ENCODE measurements at regions not wholly inside any gene's neighbourhood (a gene's known extent, or its start where the extent isn't known, plus 50 kb on each side); places are given as distances from the start of the nearest gene placed in this dataset.

DNA sequence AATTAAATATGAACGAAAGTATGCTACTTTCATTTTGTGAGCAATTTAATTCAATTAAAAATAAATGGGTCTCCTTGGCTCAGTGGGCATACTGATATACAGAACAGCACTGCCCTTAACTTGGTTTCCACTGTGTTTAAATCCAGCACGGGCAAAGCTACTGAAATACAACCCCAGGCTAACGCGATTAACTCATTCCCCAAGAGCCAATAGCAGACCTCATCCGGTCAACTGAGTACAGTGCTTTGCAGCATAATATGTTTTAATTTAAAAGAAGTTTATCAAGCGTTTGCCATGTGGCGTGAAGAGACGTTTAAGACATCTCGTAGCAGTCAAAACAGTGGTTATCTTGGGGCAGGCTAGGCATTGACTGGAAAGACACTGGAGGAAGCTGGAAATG is 118.6 kb downstream of the PROX1 start:
- H3K4me1 ChIP-seq = no peaks in the 10 kb centered on the region
- H3K9ac ChIP-seq = no peak overlapping the region
- no peaks in the 10 kb centered on the region for H3K9me3 ChIP-seq (ENCODE audit: control insufficient read depth, low read length)
- H3K4me3 ChIP-seq (ENCODE audit: low read depth, low read length) = no peak overlapping the region
- no peak overlapping the region for H2AFZ ChIP-seq
- no peak overlapping the region for H3K4me2 ChIP-seq (ENCODE audit: low read length)
- no peaks in the 10 kb centered on the region for H3K27me3 ChIP-seq (ENCODE audit: control insufficient read depth, insufficient read depth, low read length)
- H3K27ac ChIP-seq = no peak overlapping the region
- TF ChIP-seq, protein P1, sequence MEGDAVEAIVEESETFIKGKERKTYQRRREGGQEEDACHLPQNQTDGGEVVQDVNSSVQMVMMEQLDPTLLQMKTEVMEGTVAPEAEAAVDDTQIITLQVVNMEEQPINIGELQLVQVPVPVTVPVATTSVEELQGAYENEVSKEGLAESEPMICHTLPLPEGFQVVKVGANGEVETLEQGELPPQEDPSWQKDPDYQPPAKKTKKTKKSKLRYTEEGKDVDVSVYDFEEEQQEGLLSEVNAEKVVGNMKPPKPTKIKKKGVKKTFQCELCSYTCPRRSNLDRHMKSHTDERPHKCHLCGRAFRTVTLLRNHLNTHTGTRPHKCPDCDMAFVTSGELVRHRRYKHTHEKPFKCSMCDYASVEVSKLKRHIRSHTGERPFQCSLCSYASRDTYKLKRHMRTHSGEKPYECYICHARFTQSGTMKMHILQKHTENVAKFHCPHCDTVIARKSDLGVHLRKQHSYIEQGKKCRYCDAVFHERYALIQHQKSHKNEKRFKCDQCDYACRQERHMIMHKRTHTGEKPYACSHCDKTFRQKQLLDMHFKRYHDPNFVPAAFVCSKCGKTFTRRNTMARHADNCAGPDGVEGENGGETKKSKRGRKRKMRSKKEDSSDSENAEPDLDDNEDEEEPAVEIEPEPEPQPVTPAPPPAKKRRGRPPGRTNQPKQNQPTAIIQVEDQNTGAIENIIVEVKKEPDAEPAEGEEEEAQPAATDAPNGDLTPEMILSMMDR (IDR thresholded peaks at IDR 0.05) = no peak
- H3K79me2 ChIP-seq = no peaks in the 10 kb centered on the region
- no peaks in the 10 kb centered on the region for H3K36me3 ChIP-seq (ENCODE audit: control insufficient read depth, insufficient read depth, low read length)

DNA sequence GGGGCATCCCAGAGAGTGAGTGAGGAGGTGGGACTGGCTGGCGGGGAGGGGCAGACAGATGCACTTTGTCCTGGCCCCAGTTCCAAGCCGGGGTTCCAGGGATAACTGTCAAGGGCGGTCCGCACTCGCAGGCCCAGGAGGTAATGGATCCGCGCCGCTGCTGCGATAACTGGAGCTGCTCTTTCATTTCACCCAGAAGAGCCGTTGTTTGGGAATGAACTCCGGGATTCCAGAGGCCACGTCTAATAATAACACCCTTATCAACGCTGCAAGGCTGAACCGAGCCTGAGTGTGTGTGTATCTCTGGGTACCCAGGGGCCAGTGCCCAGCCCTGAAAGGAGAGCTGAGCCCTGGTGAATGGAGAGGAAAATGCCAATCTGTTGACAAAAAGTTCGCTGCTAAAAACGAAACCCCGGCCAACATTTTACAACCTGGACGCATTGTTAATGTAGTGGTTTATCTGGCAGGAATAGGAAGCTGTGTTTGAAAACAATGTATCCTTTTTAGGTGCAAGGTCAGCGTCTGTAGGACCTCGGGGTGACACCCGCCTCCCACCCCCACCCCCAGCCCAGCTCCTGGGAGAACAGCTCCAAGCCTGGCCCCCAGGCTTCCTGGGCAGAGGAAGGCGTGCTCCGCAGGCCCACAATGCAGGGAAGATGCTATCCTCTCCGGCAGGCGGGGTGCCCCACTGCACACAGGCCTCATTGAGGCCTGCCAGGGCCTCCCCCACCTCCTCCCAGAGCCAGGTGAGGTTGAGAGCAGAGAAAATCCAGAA is 119.7 kb downstream of the PROX1 start:
- TF ChIP-seq, protein P1 (IDR thresholded peaks at IDR 0.05) = no peak
- Histone ChIP-seq H3K9ac (no peak overlapping the region), H3K27me3 (ENCODE audit: control insufficient read depth, insufficient read depth, low read length) (no peaks in the 10 kb centered on the region), H3K4me2 (ENCODE audit: low read length) (peak overlapping the region; percentile 62), H2AFZ (no peak overlapping the region), H3K27ac (no peak overlapping the region), H3K36me3 (ENCODE audit: control insufficient read depth, insufficient read depth, low read length) (no peaks in the 10 kb centered on the region), H3K4me1 (no peaks in the 10 kb centered on the region), H3K9me3 (ENCODE audit: control insufficient read depth, low read length) (no peaks in the 10 kb centered on the region), H3K4me3 (ENCODE audit: low read depth, low read length) (peak overlapping the region; percentile 14), H3K79me2 (no peaks in the 10 kb centered on the region)

DNA sequence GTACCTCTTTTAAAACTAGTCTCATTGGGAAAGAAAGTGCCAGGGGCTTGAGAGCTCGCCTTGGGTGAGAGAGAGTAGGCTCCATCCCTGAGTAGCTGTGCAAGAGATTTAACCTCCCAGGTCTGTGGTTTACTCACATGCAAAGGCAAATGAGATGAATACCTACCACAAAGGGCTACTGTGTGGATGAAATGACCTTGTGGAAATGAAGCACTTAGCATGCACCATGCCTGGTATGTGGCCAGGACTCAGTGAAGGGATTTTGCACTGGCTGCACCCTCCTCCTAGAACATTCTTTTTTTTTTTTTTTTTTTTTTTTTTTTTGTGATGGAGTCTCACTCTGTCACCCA is 120.3 kb downstream of the PROX1 start:
- Histone ChIP-seq H2AFZ (no peak overlapping the region), H3K27me3 (ENCODE audit: control insufficient read depth, insufficient read depth, low read length) (no peaks in the 10 kb centered on the region), H3K36me3 (ENCODE audit: control insufficient read depth, insufficient read depth, low read length) (no peaks in the 10 kb centered on the region), H3K9ac (no peak overlapping the region), H3K9me3 (ENCODE audit: control insufficient read depth, low read length) (no peaks in the 10 kb centered on the region), H3K4me1 (no peaks in the 10 kb centered on the region), H3K4me2 (ENCODE audit: low read length) (no peak overlapping the region), H3K27ac (no peak overlapping the region), H3K4me3 (ENCODE audit: low read depth, low read length) (no peak overlapping the region), H3K79me2 (no peaks in the 10 kb centered on the region)
- TF ChIP-seq, protein P1 (IDR thresholded peaks at IDR 0.05) = no peak

DNA sequence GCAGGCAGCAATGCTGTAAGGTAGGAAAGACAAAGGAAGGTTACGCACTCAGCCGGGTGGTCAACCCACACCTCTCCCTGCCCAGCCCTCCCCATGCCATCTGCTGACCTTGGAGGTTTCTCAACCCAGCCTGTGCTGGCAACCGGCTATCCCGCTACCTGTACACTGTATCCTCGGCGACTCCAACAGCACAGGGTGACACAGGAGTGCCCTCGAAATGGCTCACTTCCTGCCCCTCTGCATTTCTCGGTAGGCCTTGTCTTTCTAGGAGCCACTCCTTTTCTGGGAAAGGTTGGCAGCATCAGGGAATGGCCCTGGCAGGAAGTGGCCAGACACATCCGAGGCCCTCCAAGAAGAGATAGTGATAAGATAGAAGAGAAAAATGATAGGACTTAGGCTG is 124.0 kb downstream of the PROX1 start:
- Histone ChIP-seq H2AFZ (no peak overlapping the region), H3K4me3 (ENCODE audit: low read depth, low read length) (no peak overlapping the region), H3K4me2 (ENCODE audit: low read length) (no peak overlapping the region), H3K27ac (no peak overlapping the region), H3K79me2 (no peaks in the 10 kb centered on the region), H3K4me1 (no peaks in the 10 kb centered on the region), H3K36me3 (ENCODE audit: control insufficient read depth, insufficient read depth, low read length) (no peaks in the 10 kb centered on the region), H3K9me3 (ENCODE audit: control insufficient read depth, low read length) (no peaks in the 10 kb centered on the region), H3K9ac (no peak overlapping the region), H3K27me3 (ENCODE audit: control insufficient read depth, insufficient read depth, low read length) (no peaks in the 10 kb centered on the region)
- TF ChIP-seq, protein P1 (IDR thresholded peaks at IDR 0.05) = no peak

DNA sequence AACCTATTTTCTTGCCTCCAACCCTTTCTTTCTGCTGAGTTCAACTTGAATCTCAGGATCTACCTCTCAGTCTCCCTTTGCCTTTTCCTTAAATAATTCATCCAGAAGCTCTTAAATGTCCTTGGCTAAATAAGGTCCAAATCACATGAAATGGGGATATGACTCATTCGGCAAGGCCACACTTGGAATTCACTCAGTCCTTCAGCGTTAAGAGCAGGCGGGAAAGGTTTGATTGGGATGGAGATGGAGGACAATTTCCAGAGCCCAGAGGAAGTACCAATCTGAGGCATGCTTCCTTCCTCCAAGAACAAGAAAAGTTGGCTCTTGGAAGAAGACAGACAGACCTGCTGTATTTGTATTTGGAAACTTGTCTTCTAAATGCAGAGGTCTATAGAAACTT is 128.5 kb downstream of the PROX1 start:
- Histone ChIP-seq H3K27ac (no peak overlapping the region), H3K4me3 (ENCODE audit: low read depth, low read length) (no peak overlapping the region), H3K4me2 (ENCODE audit: low read length) (no peak overlapping the region), H3K79me2 (no peaks in the 10 kb centered on the region), H2AFZ (no peak overlapping the region), H3K36me3 (ENCODE audit: control insufficient read depth, insufficient read depth, low read length) (no peaks in the 10 kb centered on the region), H3K9ac (no peak overlapping the region), H3K9me3 (ENCODE audit: control insufficient read depth, low read length) (no peaks in the 10 kb centered on the region), H3K27me3 (ENCODE audit: control insufficient read depth, insufficient read depth, low read length) (no peaks in the 10 kb centered on the region), H3K4me1 (no peaks in the 10 kb centered on the region)
- TF ChIP-seq, protein P1 (IDR thresholded peaks at IDR 0.05) = no peak
